Right renal pelvis (tissue), 4 donors: ENCODE measurements at regions not wholly inside any gene's neighbourhood (a gene's known extent, or its start where the extent isn't known, plus 50 kb on each side); places are given as distances from the start of the nearest gene placed in this dataset.

Source experiments
- DNase-seq, 4 donors: peaks; one replicate each; pipeline ENCODE4 v3.0.0-alpha.2; 2013; ENCODE audit warnings: low read depth in 4 of 4, low spot score in 3 of 4, missing footprints in 1 of 4

DNA sequence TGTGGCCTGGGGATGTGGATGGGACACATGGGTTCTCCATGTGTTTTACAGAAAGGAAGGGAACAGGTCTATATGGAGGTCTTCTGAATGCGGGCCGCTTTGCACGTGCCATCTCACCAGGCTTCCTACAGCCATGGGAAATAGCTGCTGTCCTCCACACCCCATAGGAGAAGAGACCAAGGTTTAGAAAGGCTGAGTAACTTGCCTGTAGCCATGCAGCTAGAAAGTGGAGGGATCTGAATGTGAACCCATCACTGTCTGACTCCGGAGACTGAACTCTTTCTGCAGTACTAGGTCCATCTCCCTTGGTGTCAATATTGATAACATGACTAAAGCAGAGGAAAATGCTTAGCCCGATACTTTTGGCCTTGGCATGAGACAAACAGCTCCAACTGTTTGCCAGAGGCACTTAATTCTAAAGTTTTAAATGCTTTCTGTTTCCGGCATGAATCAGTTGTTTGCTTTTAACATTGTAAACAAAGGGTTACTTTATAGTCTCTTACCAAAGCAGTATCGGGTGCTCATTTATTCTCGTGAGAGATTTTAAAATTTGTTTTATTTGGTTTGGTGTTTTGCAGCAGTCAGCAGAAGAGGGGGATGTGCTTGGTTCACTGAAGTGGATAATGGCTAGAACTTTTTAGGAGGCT lies 64.8 kb upstream of the LOXL4 start:
- no peak for DNase-seq

DNA sequence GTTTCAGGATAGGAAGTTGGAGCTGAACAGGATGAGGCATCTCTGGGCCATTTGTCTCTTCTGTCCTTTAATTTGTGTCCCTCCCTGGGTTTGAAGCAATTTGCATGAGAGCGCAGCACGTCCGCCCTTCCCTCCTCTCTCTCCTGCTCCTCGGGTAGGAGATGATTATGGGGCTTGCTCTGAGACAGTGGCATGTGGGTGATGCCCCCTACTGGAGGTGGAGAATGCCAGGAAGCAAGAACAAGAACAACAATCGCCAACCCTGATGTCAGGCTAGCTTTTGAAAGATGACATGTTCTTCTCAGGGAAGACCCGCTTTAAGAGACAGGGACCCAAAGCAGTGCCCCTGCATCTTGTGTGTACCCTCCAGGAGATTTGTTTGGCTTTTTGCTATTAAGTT lies 63.9 kb upstream of the LOXL4 start:
- no peak for DNase-seq

DNA sequence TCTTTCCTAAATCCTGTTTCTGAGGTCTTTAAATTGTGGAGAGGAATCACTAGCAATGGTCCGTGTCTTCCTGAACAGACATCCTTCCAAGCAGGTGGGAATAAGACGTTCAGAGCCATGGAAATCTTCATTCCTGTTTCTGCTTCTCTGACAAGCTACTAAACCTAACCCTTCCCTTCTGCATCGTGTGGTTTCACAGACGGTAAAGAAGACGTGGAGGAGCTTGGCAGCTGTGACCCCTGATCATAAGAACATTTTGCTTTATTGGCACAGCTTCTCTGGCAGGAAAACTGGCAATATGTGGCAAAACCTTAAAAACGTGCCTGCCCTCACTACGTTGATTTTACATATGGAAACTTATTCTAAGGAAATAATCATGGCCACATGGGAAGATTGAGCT lies 63.0 kb upstream of the LOXL4 start:
- no peak for DNase-seq

DNA sequence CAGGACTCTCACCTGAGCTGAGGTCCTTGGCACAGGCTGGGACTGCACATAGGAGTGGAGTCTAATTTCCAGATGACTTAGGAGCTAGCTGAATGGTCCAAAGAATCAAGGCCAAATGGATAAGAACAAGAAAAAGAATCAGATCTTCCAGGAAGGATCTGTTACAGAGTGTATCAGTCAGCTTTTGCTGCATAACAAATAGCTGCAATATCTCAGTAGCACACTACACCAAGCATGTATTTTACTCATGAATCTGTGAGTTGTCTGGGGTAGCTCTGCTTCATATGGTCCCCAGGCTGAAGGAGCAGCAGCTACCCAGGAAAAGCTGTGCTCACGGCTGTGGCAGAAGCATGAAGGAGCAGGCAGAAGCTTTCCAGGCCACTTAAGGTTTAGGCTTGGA lies 60.6 kb upstream of the LOXL4 start:
- no peak for DNase-seq

DNA sequence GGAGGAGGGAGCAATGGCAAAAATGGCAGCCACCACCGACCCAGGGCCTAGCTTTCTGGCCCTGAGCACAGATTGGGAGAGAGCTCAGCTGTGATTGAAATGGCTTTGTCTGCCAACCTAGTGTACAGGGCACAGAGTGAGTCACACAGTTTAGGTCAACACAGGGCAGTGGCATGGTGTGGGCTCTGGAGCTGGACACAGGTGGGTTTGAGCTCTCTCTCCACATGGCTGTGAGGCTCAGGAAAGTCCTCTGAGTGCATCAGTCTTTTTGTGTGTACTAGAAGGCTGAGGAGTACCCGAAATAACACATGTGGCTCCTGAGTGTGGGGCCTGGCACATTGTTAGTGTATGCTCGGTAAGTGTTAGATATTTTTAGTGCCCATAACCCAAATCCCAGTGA lies 60.2 kb upstream of the LOXL4 start:
- DNase-seq = no peak

DNA sequence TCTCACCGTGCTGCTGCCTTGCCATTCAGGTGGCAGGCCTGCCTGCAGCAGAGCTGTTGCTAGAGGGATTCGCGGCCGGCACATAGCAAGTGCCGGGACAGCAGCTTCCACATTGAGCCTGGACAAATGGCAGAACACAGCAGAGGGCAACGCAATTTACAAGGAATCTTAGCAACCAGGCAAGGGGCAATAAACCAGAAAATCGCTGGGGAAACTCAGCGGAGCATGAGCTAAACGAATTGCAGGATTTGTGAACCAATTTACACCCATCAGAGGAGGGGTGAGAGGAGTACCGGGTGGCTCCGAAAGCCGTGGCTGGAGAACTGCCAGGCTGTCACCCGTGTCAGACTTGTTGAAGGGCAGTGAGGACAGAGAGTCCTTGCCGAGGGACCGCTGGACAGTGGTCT lies 58.6 kb upstream of the LOXL4 start:
- peak in 1 of 4 donors; percentile 43 for DNase-seq

DNA sequence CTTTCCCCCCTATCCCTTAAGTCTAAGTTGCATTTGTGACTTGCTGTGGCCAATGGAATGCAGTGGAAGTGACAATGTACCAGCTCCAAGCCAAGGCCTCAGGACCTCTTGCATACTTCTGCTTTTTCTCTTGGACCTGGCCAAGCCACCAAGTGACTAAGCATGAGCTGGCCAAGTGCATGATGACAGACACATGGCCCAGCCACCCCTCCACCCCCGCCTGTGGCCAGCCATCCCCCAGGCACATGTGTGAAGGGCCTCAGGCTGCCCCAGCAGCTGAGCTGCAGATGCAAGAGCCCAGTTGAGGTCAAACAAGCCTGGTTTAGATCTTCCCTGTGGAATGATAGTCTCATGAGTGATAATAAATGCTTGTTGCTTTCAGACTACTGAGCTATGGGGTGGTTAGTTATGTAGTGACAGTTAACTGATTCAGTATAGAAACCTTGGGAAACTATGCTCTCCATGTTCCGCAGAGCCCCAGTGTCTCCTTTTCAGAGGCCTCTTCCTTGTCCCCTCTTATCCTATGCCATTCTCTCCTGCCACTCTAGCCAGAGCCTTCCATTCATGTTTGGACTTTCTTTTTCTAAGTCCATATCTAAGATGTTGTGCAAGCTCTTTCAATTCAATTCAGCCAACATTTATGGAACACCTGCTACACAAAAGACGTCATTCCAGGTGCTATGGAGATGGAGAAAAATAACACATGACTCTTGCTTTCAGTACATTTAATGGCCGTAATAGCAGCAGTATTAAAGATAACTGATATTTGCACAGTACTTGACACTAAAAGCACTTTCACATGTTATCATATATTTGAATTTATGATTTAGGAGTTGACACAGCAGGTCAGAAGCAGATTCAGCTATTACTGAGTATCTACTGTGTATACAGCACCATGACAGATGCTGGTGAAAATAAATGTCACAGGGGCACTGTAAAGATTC lies 55.5 kb upstream of the LOXL4 start:
- no peak for DNase-seq

DNA sequence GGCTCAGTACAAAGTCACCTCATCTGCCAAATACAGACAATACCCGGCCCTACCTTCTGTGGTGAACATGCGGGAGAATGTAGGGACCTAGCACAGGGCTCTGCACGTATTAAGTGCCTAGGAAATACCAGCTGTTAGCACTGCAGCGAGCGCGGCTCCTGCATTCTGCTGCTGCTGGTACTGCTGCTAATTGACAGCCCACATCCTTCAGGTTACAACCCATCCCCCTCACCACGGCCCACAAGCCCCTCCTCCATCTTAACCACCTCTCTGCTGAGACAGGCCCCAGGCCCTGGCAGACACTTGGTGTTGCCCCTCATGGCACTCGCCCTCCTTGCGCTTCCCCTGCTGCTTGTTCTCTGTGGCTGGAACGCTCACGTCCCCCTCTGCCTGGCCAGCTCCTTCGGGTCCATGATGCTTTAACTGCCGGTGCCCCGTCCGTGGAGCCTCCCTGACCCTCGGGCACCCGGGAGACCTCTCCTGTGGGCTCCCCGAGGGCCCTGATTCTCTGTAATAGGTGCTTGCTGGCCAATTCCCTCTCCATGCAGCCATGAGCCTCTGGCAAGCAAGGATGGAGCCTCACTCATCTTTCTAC lies 53.3 kb upstream of the LOXL4 start:
- no peak for DNase-seq

DNA sequence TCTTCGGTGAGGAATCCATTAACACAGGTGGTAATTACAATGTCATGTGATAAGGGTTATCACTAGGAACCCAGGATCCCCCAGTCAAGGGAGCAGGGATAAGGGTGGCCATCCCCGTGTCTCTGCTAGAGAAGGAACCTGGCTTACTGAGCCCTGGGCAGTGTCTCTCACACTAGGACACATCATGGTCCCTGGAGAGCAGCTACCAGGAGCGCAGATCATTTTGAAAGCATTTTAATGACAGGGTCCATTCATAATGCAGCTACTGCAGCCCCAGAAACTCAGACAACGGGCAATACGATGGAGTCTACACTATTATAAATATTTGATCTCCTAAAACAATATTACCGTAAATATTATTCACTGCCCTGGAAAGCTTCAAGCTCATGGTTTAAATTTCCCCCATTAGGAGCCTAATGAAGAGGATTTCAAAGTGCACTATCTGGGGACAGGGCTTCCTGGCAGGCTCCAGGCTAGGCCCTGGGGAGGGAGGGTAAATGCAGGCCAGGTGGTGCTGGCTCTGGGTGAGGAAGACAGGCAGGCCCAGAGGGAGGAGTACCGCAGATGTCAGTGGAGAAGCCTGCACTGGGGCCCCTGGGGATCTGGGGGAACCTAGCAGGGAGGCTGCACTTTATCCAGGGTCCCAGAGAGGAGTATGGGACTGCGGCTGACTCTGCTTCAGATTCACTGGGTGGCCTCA lies 52.6 kb upstream of the LOXL4 start:
- no peak for DNase-seq

DNA sequence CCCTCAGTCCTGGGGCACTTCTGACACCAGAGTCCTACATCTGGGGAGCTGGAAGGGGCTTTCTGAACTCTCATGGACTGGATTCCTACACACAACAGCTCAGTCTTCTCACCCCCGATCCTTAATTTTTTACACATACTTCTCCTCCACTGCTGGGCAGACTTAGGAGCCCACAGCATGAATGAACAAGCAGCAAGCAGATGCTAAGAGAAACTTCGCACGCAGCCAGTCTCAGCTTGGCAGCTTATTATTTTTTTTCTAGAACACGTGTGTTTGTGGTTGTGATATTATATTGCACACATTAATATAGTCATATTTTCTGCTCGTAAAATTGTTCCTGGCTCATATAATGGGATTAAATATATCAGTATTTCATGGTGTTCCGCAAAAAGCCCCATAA lies 50.9 kb upstream of the LOXL4 start:
- no peak for DNase-seq
